ENCODE measurements at regions not wholly inside any gene's neighbourhood (a gene's known extent, or its start where the extent isn't known, plus 50 kb on each side); places are given as distances from the start of the nearest gene placed in this dataset.

GRCh38 chr4:125365731-125366130, 51.0 kb downstream of the FAT4 start:
- DNase-seq (ENCODE audit: low read depth) = no peak

- no peak for DNase-seq (ENCODE audit: low read depth)
These were observed 53.4 kb downstream of the FAT4 start for GRCh38 chr4:125368146-125368545.

GRCh38 chr4:125368671-125369081, 53.9 kb downstream of the FAT4 start:
- no peak for DNase-seq (ENCODE audit: low read depth)

- DNase-seq (ENCODE audit: low read depth) = no peak
These were observed 54.3 kb downstream of the FAT4 start for GRCh38 chr4:125369098-125369497.

- no peak for DNase-seq (ENCODE audit: low read depth)
These were observed 55.7 kb downstream of the FAT4 start for GRCh38 chr4:125370478-125370877.

- no peak for DNase-seq (ENCODE audit: low read depth)
These were observed 68.2 kb downstream of the FAT4 start for GRCh38 chr4:125382995-125383394.

- no peak for DNase-seq (ENCODE audit: low read depth)
These were observed 73.0 kb downstream of the FAT4 start for GRCh38 chr4:125387770-125388169.

- no peak for DNase-seq (ENCODE audit: low read depth)
These were observed 73.9 kb downstream of the FAT4 start for GRCh38 chr4:125388613-125389012.

GRCh38 chr4:125389713-125390112, 75.0 kb downstream of the FAT4 start:
- no peak for DNase-seq (ENCODE audit: low read depth)

- no peak for DNase-seq (ENCODE audit: low read depth)
These were observed 75.4 kb downstream of the FAT4 start for GRCh38 chr4:125390126-125390525.

- DNase-seq (ENCODE audit: low read depth) = no peak
These were observed 76.0 kb downstream of the FAT4 start for GRCh38 chr4:125390727-125391126.

- no peak for DNase-seq (ENCODE audit: low read depth)
These were observed 77.9 kb downstream of the FAT4 start for GRCh38 chr4:125392694-125393093.

GRCh38 chr4:125393825-125394224, 79.1 kb downstream of the FAT4 start:
- DNase-seq (ENCODE audit: low read depth) = no peak

GRCh38 chr4:125397226-125397625, 82.5 kb downstream of the FAT4 start:
- no peak for DNase-seq (ENCODE audit: low read depth)

GRCh38 chr4:125398263-125399002, 83.7 kb downstream of the FAT4 start:
- no peak for DNase-seq (ENCODE audit: low read depth)

GRCh38 chr4:125400756-125401155, 86.0 kb downstream of the FAT4 start:
- no peak for DNase-seq (ENCODE audit: low read depth)

- DNase-seq (ENCODE audit: low read depth) = no peak
These were observed 87.0 kb downstream of the FAT4 start for GRCh38 chr4:125401784-125402183.

- DNase-seq (ENCODE audit: low read depth) = no peak
These were observed 105.8 kb downstream of the FAT4 start for GRCh38 chr4:125420526-125420925.

GRCh38 chr4:125421547-125421946, 106.8 kb downstream of the FAT4 start:
- no peak for DNase-seq (ENCODE audit: low read depth)

- no peak for DNase-seq (ENCODE audit: low read depth)
These were observed 108.4 kb downstream of the FAT4 start for GRCh38 chr4:125423124-125423523.

GRCh38 chr4:125428832-125429231, 114.1 kb downstream of the FAT4 start:
- DNase-seq (ENCODE audit: low read depth) = no peak

- DNase-seq (ENCODE audit: low read depth) = no peak
These were observed 115.3 kb downstream of the FAT4 start for GRCh38 chr4:125430086-125430485.

GRCh38 chr4:125432078-125432477, 117.3 kb downstream of the FAT4 start:
- no peak for DNase-seq (ENCODE audit: low read depth)

GRCh38 chr4:125433453-125433852, 118.7 kb downstream of the FAT4 start:
- DNase-seq (ENCODE audit: low read depth) = no peak

Measured in activated T-cell treated with anti-CD3 and anti-CD28 coated beads for 48 hours (primary cell).